Testis (tissue), 2 donors: ENCODE measurements at regions not wholly inside any gene's neighbourhood (a gene's known extent, or its start where the extent isn't known, plus 50 kb on each side); places are given as distances from the start of the nearest gene placed in this dataset.

Source experiments
- DNase-seq: peaks from one replicate; pipeline ENCODE4 v3.0.0-alpha.2; 2019
- H3K27ac ChIP-seq, 2 donors: fragments of 200-600 bp; sonication (generic); one replicate each; pipeline ENCODE4 v1.5.1; 2019
- H3K27me3 ChIP-seq: fragments of 200-600 bp; sonication (generic); one replicate; pipeline ENCODE4 v1.5.1; 2019
- H3K36me3 ChIP-seq: fragments of 200-600 bp; sonication (generic); one replicate; pipeline ENCODE4 v1.5.1; 2017; ENCODE audit warnings: low read depth; ENCODE audit errors: missing control alignments
- H3K4me1 ChIP-seq: fragments of 200-600 bp; sonication (generic); one replicate; pipeline ENCODE4 v1.5.1; 2019
- H3K4me3 ChIP-seq, 2 donors: fragments of 200-600 bp; sonication (generic); one replicate each; pipeline ENCODE4 v1.5.1; 2017 to 2019
- H3K9me3 ChIP-seq: fragments of 200-600 bp; sonication (generic); one replicate; pipeline ENCODE4 v1.5.1; 2017
- CTCF ChIP-seq, 3 experiments: fragments of 450-650 bp in 2 of 3; fragments of 200-600 bp in 1 of 3; sonication (generic) in 1 of 3; IDR thresholded peaks; one replicate each; pipeline ENCODE4 v1.5.1; 2016 to 2019; ENCODE audit warnings: antibody characterized with exemption in 3 of 3, mild to moderate bottlenecking in 2 of 3, moderate library complexity in 1 of 3
- POLR2A ChIP-seq: fragments of 450-650 bp; IDR thresholded peaks from one replicate; pipeline ENCODE4 v1.6.1; 2017; ENCODE audit warnings: antibody characterized with exemption, mild to moderate bottlenecking, moderate library complexity
- WGBS, 2 donors: methylation state at CpG; one replicate each; pipeline ENCODE4 v1.1.5; 2018; 5-methylcytosine and 5-hydroxymethylcytosine counted together
- intact Hi-C: fragments of 100-400 bp; cut with DNase I; formaldehyde crosslinking; loops from one replicate; pipeline ENCODE4 v1.15.1; 2023; ENCODE audit warnings: low total_unique reads

- intact Hi-C loops, result no loop called here
- H3K4me1 ChIP-seq, result no peaks in the 10 kb centered on the region
- H3K36me3 ChIP-seq, result no peaks in the 10 kb centered on the region
- WGBS, 2 donors, result 83 to 93% methylated on average over 5 of the region's 5 CpGs
- no peak overlapping the region for H3K27ac ChIP-seq
- no peak overlapping the region for H3K4me3 ChIP-seq
- DNase-seq, result no peak
- TF ChIP-seq CTCF (IDR thresholded peaks at IDR 0.05), result no peak
- TF ChIP-seq POLR2A, result no peak
- H3K27me3 ChIP-seq, result no peaks in the 10 kb centered on the region
- no peaks in the 10 kb centered on the region for H3K9me3 ChIP-seq
Observed at GRCh38 chr15:38631119-38632075, 66.8 kb upstream of the RASGRP1 start.

- H3K4me3 ChIP-seq, result no peak overlapping the region
- no peak overlapping the region for H3K27ac ChIP-seq
- no peaks in the 10 kb centered on the region for H3K27me3 ChIP-seq
- intact Hi-C loops, result no loop called here
- TF ChIP-seq POLR2A (no peak), CTCF (IDR thresholded peaks at IDR 0.05) (no peak)
- H3K36me3 ChIP-seq, result no peaks in the 10 kb centered on the region
- H3K4me1 ChIP-seq, result no peaks in the 10 kb centered on the region
- DNase-seq, result no peak
- no peaks in the 10 kb centered on the region for H3K9me3 ChIP-seq
- WGBS, 2 donors, result 50 to 56% methylated on average over 2 of the region's 2 CpGs
Observed at GRCh38 chr15:38635170-38635569, 70.6 kb upstream of the RASGRP1 start.

- DNase-seq, result no peak
- Histone ChIP-seq H3K27me3 (no peaks in the 10 kb centered on the region), H3K36me3 (no peaks in the 10 kb centered on the region), H3K4me3 (no peak overlapping the region), H3K4me1 (no peaks in the 10 kb centered on the region), H3K27ac (no peak overlapping the region), H3K9me3 (no peaks in the 10 kb centered on the region)
- WGBS, 2 donors, result 60 to 65% methylated on average over 4 of the region's 4 CpGs
- TF ChIP-seq POLR2A, result no peak
- TF ChIP-seq CTCF (IDR thresholded peaks at IDR 0.05), result no peak
- intact Hi-C loops, result no loop called here
Observed at GRCh38 chr15:38636597-38636996, 72.0 kb upstream of the RASGRP1 start.

GRCh38 chr15:38638126-38638525, 73.5 kb upstream of the RASGRP1 start:
- DNase-seq, result no peak
- WGBS, 2 donors, result 65 to 91% methylated on average over 2 of the region's 2 CpGs

More at GRCh38 chr15:38638126-38638525, 73.5 kb upstream of the RASGRP1 start:
- H3K4me3 ChIP-seq, result no peak overlapping the region
- H3K36me3 ChIP-seq, result no peaks in the 10 kb centered on the region
- TF ChIP-seq CTCF (IDR thresholded peaks at IDR 0.05) (no peak), POLR2A (no peak)
- H3K9me3 ChIP-seq, result no peaks in the 10 kb centered on the region
- intact Hi-C loops, result no loop called here
- H3K4me1 ChIP-seq, result no peaks in the 10 kb centered on the region
- no peak overlapping the region for H3K27ac ChIP-seq
- H3K27me3 ChIP-seq, result no peaks in the 10 kb centered on the region
